ENCODE measurements at regions not wholly inside any gene's neighbourhood (a gene's known extent, or its start where the extent isn't known, plus 50 kb on each side); places are given as distances from the start of the nearest gene placed in this dataset.
"Not testable (repeated sequence)": the region's sequence is repeated elsewhere in the genome, so short reads cannot be mapped to it uniquely, and the experiment has no call there.

- DNase-seq = no peak
Observed at GRCh38 chr3:82165266-82165665, 403.8 kb upstream of the GBE1 start.

DNA sequence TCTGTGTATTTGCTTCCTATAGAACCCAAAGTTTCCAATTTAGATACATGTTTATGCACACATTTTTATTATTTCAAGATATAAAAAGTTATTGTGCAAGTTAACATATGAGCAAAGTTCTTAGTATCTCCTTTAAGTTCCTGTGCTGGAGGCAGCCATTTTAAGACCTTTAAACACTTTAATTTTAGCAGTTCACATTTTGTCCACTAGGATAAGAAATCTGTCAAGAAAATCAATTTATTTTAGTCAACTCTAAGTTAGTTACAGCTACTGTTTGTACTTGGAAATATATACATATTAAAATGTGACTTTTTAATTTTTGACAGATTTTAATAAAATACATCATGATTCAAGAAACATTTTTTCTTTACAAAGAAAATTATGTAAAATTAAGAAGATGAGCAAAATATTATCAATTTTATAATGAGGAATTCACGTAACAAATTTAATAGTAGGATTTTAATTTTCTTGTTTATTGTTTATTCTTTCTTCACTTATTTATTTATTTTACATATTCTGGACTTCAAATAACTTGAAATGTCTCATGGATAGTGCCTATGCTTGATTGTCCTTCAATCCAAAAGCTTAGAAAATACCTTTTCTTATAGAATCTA lies 402.6 kb upstream of the GBE1 start:
- no peak for DNase-seq

DNA sequence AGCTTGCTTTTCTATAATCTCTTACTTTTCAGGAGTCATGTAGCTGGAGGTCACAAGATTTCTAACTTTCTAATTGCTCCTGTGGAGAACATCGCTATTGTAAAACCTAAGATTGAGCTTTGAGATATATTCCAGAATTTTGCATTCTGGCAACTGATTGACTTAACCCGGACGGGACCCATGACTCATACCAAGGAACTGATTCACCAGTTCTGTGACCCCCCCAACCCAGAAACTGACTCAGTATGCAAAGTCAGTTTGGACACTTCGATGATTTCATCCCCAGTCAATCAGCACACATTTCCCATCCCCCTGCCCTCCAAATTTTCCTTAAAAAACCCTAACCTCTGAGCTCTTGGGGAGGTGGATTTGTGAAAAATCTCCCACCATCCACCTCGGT lies 396.5 kb upstream of the GBE1 start:
- DNase-seq = no peak

DNA sequence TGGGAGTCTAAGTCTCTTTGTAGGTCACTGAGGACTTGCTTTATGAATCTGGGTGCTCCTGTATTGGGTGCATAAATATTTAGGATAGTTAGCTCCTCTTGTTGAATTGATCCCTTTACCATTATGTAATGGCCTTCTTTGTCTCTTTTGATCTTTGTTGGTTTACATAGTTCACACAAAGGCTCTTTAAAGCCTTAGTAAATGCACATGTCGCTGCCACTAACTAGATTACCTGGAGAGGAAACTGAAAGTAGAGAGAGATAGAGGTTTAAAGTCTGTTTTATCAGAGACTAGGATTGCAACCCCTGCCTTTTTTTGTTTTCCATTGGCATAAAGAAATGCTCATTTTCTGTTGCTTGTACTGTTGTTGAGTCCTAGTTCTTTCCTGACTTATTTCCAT lies 392.4 kb upstream of the GBE1 start:
- DNase-seq = not testable (repeated sequence)

DNA sequence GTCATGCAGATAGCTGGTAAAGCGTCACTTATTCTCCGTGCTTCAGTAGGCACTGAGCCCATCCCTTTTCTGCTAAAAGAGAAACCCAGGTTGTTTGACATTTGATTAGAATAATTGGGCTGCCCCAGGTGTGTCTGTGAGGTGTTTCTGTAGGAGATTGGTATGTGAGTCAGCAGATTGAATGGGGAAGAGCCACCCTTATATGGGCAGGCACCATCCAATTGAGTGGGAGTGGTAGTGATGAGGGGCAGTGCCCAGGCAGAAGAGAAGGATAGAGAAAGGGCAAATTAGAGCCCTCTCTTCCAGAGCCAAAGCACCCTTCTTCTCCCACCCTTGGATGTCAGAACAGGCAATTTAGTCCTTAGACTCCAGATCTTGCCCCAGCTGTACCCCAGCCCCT lies 384.3 kb upstream of the GBE1 start:
- DNase-seq = no peak

- DNase-seq = no peak
Observed at GRCh38 chr3:82144811-82145210, 383.4 kb upstream of the GBE1 start.

DNA sequence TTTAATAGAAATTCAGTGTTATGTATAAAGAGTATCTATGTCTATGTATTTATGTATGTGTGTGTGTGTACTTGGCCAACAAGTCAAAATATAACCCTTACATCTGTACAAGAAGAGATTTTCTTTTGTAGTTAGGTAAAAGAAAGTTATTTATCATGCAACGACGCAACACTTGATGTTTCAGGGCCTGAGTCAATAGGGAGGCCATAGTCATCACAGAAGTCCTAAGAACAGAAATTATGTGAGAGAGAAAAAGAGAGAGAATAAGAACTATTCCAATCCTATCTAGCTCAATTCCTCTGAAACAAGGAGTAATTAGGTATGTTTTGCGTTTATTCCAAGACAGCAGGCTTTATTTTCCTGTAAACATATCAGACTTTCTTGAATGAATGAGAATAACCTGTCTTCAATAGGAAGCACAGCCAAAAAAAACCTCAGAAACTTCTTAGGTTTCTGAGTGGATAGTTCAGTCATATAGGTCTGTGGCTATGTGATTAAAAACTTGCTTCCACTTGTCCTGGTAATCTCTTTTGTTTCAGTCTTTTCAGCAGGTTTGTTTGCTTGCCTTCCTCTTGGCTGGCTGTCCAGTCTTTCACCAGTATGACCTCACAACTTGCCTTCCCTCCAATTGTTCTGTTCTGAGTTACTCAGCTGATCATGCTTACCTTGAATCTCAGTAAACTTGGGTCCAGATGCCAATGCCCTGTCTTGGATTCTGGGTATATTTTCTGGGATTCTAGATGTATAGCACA lies 382.4 kb upstream of the GBE1 start:
- no peak for DNase-seq

DNA sequence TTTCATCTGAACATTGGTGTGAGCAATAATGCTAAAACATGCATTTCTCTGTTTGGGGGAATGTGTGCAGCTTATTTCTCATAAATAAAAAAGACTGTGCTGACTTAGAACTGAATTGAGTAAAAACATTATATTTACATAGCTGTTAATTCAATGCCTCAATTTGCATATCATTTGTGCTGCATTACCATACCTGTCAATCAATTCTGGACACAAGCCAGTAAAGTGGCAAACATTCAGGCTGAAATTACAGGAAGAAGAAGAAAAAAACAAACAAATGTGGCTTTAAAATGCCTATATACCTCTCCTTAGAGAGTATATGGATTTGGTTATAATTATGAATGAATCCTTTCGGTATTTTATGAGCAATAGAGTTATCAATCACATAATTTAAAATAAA lies 380.1 kb upstream of the GBE1 start:
- DNase-seq = no peak

DNA sequence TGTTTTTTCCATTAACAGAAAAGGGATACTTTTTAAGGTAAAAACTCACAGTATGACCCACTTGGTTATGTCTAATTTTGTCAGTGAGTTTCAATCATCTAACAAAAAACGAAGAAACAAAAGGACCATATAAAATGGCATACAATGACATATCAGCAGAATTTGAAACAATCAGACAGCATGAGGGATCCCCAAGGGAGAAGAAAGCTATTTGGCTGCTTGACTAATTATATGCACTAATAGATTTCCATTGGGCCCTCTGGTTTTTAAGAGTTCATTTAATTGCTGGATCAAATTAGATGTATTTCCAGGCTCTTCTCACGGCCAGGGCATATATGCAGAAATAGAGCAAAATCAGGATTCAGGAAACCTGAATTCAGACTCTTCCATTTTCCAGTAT lies 376.4 kb upstream of the GBE1 start:
- DNase-seq = no peak

- DNase-seq = no peak
Observed at GRCh38 chr3:82137050-82137449, 375.6 kb upstream of the GBE1 start.

GRCh38 chr3:82133070-82133606 lies 371.7 kb upstream of the GBE1 start:
- DNase-seq = peak; percentile 61

GRCh38 chr3:82132210-82133069 lies 371.0 kb upstream of the GBE1 start:
- no peak for DNase-seq

- no peak for DNase-seq
Observed at GRCh38 chr3:82130046-82130445, 368.6 kb upstream of the GBE1 start.

DNA sequence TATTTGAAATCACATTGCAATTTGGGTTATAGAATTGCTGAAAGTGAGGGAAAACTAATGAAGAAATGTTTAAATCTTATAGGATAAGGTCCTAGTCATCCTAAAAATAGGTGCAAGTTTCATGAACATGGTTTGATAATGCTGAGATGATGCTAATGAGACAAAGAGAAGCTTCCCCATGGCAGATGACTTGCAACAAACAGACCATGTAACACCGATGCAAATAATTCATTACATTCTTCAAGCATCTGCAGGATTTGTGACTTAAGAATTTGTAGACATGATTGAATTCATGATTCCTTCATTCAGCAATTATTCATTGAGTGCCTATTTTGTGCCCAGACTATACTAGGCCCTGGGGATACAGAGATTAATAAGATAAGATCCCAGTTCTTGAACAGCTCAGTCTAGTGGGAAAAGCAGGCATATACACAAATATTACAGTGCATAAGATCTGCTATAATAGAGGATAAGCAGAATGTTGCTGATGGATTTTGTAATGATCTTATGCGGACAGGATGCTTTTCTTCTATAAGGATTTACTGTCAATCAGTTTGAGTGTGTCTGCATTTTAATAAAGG lies 367.9 kb upstream of the GBE1 start:
- DNase-seq = no peak

GRCh38 chr3:82128271-82128670 lies 366.8 kb upstream of the GBE1 start:
- DNase-seq = no peak

GRCh38 chr3:82122554-82123345 lies 361.3 kb upstream of the GBE1 start:
- DNase-seq = no peak

GRCh38 chr3:82114589-82114988 lies 353.1 kb upstream of the GBE1 start:
- no peak for DNase-seq

GRCh38 chr3:82110721-82111120 lies 349.3 kb upstream of the GBE1 start:
- DNase-seq = not testable (repeated sequence)

GRCh38 chr3:82103241-82103640 lies 341.8 kb upstream of the GBE1 start:
- DNase-seq = no peak

DNA sequence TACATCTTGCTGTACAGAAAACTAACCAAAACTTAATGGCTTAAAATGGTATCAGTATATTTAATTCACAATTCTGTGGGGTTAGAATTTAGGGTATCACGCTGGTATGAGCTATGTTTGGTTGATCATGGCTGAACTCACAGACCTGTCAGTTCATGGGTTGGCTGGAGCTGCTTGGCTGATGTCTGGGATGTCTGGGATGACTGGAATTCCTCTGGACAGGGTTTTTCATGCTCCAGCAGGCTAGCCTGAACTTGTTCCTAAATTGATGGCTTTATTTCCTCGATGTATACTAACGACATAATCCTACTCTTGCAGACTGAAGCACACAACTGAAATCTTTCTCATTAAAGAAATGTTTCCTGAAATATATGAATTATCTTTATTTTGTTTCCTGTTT lies 338.9 kb upstream of the GBE1 start:
- DNase-seq = no peak

DNA sequence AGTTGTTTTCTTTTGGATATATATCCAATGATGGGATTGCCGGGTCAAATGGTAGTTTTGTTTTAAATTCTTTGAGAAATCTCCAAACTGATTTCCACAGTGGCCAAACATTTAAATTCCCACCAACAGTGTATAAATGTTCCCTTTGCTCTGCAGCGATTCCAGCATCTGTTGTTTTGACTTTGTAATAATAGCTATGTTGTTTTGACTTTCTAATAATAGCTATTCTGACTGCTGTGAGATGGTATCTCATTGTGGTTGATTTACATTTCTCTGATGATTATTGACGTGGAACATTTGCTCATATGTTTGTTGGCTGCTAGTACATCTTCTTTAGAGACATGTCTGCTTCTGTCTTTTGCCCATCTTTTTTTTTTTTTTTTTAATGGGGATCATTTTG lies 332.2 kb upstream of the GBE1 start:
- no peak for DNase-seq

Data from muscle of arm (tissue), 1 donor.